HEK293 (cell line): ENCODE measurements at regions not wholly inside any gene's neighbourhood (a gene's known extent, or its start where the extent isn't known, plus 50 kb on each side); places are given as distances from the start of the nearest gene placed in this dataset.

ENCODE experiments used
- CTCF ChIA-PET: fragments of 350-600 bp; formaldehyde crosslinking; extraction: SDS; loops from one replicate; lab custom pipeline; 2021; ENCODE audit warnings: antibody characterized with exemption; lab: Yijun Ruan, JAX
- POLR2A ChIA-PET: fragments of 300-600 bp; formaldehyde crosslinking; extraction: SDS; loops from one replicate; lab custom pipeline; 2020; ENCODE audit warnings: antibody characterized with exemption, inconsistent platforms; lab: Yijun Ruan, JAX
- H3K27ac ChIP-seq: fragments of 200-500 bp; sonication (Bioruptor generic); 2 replicates; pipeline ENCODE4 v1.5.1; 2014; ENCODE audit warnings: low read depth, low read length, control low read depth, inconsistent platforms; ENCODE audit errors: extremely low read depth
- H3K36me3 ChIP-seq, 2 experiments: fragments of 200-500 bp in 1 of 2; sonication (Bioruptor generic) in 1 of 2; 1 replicate in 1 of 2; 2 replicates in 1 of 2; pipeline ENCODE4 v1.5.1; 2014 to 2017; ENCODE audit warnings: inconsistent platforms in 2 of 2, low read length in 2 of 2; ENCODE audit not compliant: control insufficient read depth in 2 of 2, insufficient read depth in 1 of 2
- H3K4me1 ChIP-seq: fragments of 200-500 bp; sonication (Bioruptor generic); 2 replicates; pipeline ENCODE4 v1.5.1; 2014; ENCODE audit warnings: mild to moderate bottlenecking, low read length, inconsistent platforms; ENCODE audit not compliant: control insufficient read depth, insufficient read depth
- H3K4me3 ChIP-seq: 2 replicates; pipeline ENCODE4 v1.5.1; 2011; ENCODE audit warnings: low read depth, mild to moderate bottlenecking, control low read depth, low read length, moderate library complexity
- H3K9me3 ChIP-seq: fragments of 200-500 bp; sonication (Bioruptor generic); 2 replicates; pipeline ENCODE4 v1.5.1; 2014; ENCODE audit warnings: low read depth, low read length, inconsistent platforms; ENCODE audit not compliant: control insufficient read depth, insufficient read depth
- BCL11A ChIP-seq: fragments of 450-650 bp; formaldehyde crosslinking; IDR thresholded peaks from 2 replicates; pipeline ENCODE4 v1.5.1; 2016; ENCODE audit warnings: low read depth, missing biosample characterization, missing genetic modification characterization
- HOXD13 ChIP-seq: sonication (generic); formaldehyde crosslinking; IDR thresholded peaks from 2 replicates; pipeline ENCODE4 v1.8.0; 2022; ENCODE audit warnings: missing genetic modification reagents, borderline replicate concordance
- KLF9 ChIP-seq: fragments of 450-650 bp; formaldehyde crosslinking; IDR thresholded peaks from 2 replicates; pipeline ENCODE4 v1.5.1; 2016; ENCODE audit warnings: missing biosample characterization, missing genetic modification characterization, low read depth
- MYNN ChIP-seq: fragments of 450-650 bp; formaldehyde crosslinking; IDR thresholded peaks from 2 replicates; pipeline ENCODE4 v1.5.1; 2016; ENCODE audit warnings: missing biosample characterization, missing genetic modification characterization, borderline replicate concordance
- SCRT1 ChIP-seq: fragments of 450-650 bp; formaldehyde crosslinking; IDR thresholded peaks from 2 replicates; pipeline ENCODE4 v1.5.1; 2016; ENCODE audit warnings: missing biosample characterization, missing genetic modification characterization, borderline replicate concordance
- YY2 ChIP-seq: fragments of 450-650 bp; formaldehyde crosslinking; IDR thresholded peaks from 2 replicates; pipeline ENCODE4 v1.5.1; 2016; ENCODE audit warnings: missing biosample characterization, missing genetic modification characterization
- ZNF114 ChIP-seq: fragments of 450-650 bp; formaldehyde crosslinking; IDR thresholded peaks from 2 replicates; pipeline ENCODE4 v1.5.0; 2017; ENCODE audit warnings: missing biosample characterization, missing genetic modification characterization
- ZNF157 ChIP-seq: fragments of 450-650 bp; formaldehyde crosslinking; IDR thresholded peaks from 2 replicates; pipeline ENCODE4 v1.5.1; 2016; ENCODE audit warnings: missing biosample characterization, missing genetic modification characterization
- ZNF174 ChIP-seq: fragments of 450-650 bp; formaldehyde crosslinking; IDR thresholded peaks from 2 replicates; pipeline ENCODE4 v1.5.0; 2017; ENCODE audit warnings: missing biosample characterization, mild to moderate bottlenecking, missing genetic modification characterization
- ZNF266 ChIP-seq: fragments of 450-650 bp; formaldehyde crosslinking; IDR thresholded peaks from 2 replicates; pipeline ENCODE4 v1.5.1; 2016; ENCODE audit warnings: missing biosample characterization, missing genetic modification characterization, low read depth
- ZNF335 ChIP-seq: fragments of 450-650 bp; formaldehyde crosslinking; conservative IDR thresholded peaks from 2 replicates; pipeline ENCODE4 v1.5.1; 2016; ENCODE audit warnings: missing biosample characterization, missing genetic modification characterization
- ZNF416 ChIP-seq: fragments of 450-650 bp; formaldehyde crosslinking; IDR thresholded peaks from 2 replicates; pipeline ENCODE4 v1.5.1; 2016; ENCODE audit warnings: missing biosample characterization, missing genetic modification characterization
- ZNF473 ChIP-seq: fragments of 450-650 bp; formaldehyde crosslinking; IDR thresholded peaks from 2 replicates; pipeline ENCODE4 v1.5.1; 2017; ENCODE audit warnings: missing biosample characterization, missing genetic modification characterization
- ZNF555 ChIP-seq: fragments of 450-650 bp; formaldehyde crosslinking; conservative IDR thresholded peaks from 2 replicates; pipeline ENCODE4 v1.5.1; 2017; ENCODE audit warnings: missing biosample characterization, mild to moderate bottlenecking, missing genetic modification characterization, inconsistent platforms
- ZNF558 ChIP-seq: fragments of 450-650 bp; formaldehyde crosslinking; IDR thresholded peaks from 2 replicates; pipeline ENCODE4 v1.5.1; 2016; ENCODE audit warnings: missing biosample characterization, missing genetic modification characterization
- ZNF776 ChIP-seq: fragments of 450-650 bp; formaldehyde crosslinking; IDR thresholded peaks from 2 replicates; pipeline ENCODE4 v1.5.0; 2017; ENCODE audit warnings: missing biosample characterization, missing genetic modification characterization, borderline replicate concordance
- TF ChIP-seq, protein P1 (sequence below): fragments of 450-650 bp; formaldehyde crosslinking; IDR thresholded peaks from 2 replicates; pipeline ENCODE4 v1.5.1; 2016; ENCODE audit warnings: missing biosample characterization, missing genetic modification characterization
- TF ChIP-seq, protein P2 (sequence below): fragments of 450-650 bp; formaldehyde crosslinking; conservative IDR thresholded peaks from 2 replicates; pipeline ENCODE4 v1.5.1; 2016; ENCODE audit warnings: low read depth, missing biosample characterization, missing genetic modification characterization

DNA sequence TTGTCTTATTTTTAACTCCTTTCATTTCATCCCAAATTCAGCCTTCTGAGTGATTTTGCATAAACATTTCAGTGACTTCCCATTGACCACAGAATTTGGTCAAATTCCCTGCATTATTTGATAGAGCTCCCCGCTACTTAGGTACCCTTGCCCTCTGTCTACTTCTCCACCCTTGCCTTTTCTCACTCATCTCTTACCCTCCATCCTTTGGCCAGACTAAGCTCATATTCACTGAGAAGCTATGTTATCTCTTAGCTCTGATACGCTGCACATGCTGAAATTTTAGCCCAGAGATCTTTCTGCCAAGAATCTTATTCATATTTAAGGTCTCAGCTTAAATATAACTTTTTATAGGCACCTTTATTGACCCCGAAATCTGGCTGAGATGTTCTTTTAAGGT lies 1031.9 kb downstream of the ADGRL3 start:
- TF ChIP-seq, protein P1, sequence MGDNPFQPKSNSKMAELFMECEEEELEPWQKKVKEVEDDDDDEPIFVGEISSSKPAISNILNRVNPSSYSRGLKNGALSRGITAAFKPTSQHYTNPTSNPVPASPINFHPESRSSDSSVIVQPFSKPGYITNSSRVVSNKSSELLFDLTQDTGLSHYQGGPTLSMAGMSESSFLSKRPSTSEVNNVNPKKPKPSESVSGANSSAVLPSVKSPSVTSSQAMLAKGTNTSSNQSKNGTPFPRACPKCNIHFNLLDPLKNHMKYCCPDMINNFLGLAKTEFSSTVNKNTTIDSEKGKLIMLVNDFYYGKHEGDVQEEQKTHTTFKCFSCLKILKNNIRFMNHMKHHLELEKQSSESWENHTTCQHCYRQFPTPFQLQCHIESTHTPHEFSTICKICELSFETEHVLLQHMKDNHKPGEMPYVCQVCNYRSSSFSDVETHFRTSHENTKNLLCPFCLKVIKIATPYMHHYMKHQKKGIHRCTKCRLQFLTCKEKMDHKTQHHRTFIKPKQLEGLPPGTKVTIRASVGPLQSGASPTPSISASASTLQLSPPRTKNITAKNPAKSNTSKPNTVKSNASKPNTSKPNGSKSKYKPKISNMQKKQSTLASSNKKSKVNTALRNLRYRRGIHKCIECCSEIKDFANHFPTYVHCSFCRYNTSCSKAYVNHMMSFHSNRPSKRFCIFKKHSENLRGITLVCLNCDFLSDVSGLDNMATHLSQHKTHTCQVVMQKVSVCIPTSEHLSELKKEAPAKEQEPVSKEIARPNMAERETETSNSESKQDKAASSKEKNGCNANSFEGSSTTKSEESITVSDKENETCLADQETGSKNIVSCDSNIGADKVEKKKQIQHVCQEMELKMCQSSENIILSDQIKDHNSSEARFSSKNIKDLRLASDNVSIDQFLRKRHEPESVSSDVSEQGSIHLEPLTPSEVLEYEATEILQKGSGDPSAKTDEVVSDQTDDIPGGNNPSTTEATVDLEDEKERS (tag by site-specific recombination) = no peak
- no peak for TF ChIP-seq KLF9
- TF ChIP-seq ZNF157 (tag by site-specific recombination) = no peak
- POLR2A ChIA-PET = no interaction called here
- H3K4me1 ChIP-seq = no peaks in the 10 kb centered on the region
- H3K27ac ChIP-seq = no peak overlapping the region
- no peaks in the 10 kb centered on the region for H3K36me3 ChIP-seq
- no peak overlapping the region for H3K4me3 ChIP-seq
- CTCF ChIA-PET = no interaction called here
- no peaks in the 10 kb centered on the region for H3K9me3 ChIP-seq

DNA sequence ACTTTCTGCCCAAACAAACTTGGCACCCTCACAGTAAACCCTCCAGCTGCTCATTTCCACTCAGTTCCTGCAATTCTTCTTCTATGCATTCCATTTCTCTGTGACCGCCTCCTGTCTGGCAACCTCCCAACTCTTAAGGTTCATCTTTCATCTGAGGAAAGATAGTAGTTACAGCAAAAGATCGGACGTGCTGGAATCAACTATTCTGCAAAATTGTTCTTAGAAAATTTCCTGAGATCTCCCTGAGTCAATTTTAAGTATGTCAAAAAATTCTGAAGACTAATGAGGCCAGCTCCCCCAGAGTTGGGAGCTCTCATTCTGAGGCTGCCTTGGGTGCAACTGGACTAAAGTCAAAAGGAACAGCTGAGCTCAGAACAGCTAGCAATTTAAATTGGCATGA lies 1026.0 kb downstream of the ADGRL3 start:
- no peak for TF ChIP-seq ZNF558 (tag by site-specific recombination)
- TF ChIP-seq MYNN (tag by site-specific recombination) = no peak
- no peak for TF ChIP-seq YY2 (tag by site-specific recombination)
- no peak for TF ChIP-seq BCL11A
- no peak for TF ChIP-seq SCRT1 (tag by site-specific recombination)
- TF ChIP-seq, protein P2, sequence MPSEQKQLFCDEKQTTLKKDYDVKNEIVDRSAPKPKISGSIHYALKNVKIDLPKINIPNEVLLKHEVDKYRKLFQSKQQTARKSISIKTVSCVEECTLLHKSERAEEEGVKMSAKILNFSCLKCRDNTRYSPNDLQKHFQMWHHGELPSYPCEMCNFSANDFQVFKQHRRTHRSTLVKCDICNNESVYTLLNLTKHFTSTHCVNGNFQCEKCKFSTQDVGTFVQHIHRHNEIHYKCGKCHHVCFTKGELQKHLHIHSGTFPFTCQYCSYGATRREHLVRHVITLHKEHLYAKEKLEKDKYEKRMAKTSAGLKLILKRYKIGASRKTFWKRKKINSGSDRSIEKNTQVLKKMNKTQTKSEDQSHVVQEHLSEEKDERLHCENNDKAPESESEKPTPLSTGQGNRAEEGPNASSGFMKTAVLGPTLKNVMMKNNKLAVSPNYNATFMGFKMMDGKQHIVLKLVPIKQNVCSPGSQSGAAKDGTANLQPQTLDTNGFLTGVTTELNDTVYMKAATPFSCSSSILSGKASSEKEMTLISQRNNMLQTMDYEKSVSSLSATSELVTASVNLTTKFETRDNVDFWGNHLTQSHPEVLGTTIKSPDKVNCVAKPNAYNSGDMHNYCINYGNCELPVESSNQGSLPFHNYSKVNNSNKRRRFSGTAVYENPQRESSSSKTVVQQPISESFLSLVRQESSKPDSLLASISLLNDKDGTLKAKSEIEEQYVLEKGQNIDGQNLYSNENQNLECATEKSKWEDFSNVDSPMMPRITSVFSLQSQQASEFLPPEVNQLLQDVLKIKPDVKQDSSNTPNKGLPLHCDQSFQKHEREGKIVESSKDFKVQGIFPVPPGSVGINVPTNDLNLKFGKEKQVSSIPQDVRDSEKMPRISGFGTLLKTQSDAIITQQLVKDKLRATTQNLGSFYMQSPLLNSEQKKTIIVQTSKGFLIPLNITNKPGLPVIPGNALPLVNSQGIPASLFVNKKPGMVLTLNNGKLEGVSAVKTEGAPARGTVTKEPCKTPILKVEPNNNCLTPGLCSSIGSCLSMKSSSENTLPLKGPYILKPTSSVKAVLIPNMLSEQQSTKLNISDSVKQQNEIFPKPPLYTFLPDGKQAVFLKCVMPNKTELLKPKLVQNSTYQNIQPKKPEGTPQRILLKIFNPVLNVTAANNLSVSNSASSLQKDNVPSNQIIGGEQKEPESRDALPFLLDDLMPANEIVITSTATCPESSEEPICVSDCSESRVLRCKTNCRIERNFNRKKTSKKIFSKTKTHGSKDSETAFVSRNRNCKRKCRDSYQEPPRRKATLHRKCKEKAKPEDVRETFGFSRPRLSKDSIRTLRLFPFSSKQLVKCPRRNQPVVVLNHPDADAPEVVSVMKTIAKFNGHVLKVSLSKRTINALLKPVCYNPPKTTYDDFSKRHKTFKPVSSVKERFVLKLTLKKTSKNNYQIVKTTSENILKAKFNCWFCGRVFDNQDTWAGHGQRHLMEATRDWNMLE (tag by site-specific recombination) = no peak
- TF ChIP-seq ZNF473 = no peak
- no peak for TF ChIP-seq ZNF555
- no peak for TF ChIP-seq ZNF335 (tag by site-specific recombination)
- TF ChIP-seq ZNF174 (tag by site-specific recombination) = no peak
- TF ChIP-seq ZNF114 (tag by site-specific recombination) = no peak
- no peak for TF ChIP-seq ZNF416 (tag by site-specific recombination)
- TF ChIP-seq ZNF266 (tag by site-specific recombination) = no peak
- TF ChIP-seq HOXD13 (CRISPR knock-in tag) = no peak
- no peak for TF ChIP-seq ZNF776 (tag by site-specific recombination)
- H3K27ac ChIP-seq = no peak overlapping the region
- no peak overlapping the region for H3K4me3 ChIP-seq
- no peaks in the 10 kb centered on the region for H3K4me1 ChIP-seq
- H3K36me3 ChIP-seq = no peaks in the 10 kb centered on the region
- POLR2A ChIA-PET = no interaction called here
- CTCF ChIA-PET = no interaction called here
- no peaks in the 10 kb centered on the region for H3K9me3 ChIP-seq
